GM20000 (cell line): ENCODE measurements at regions not wholly inside any gene's neighbourhood (a gene's known extent, or its start where the extent isn't known, plus 50 kb on each side); places are given as distances from the start of the nearest gene placed in this dataset.
"Not testable (repeated sequence)": the region's sequence is repeated elsewhere in the genome, so short reads cannot be mapped to it uniquely, and the experiment has no call there.

Experiments used
- DNase-seq: peaks from one replicate; pipeline ENCODE4 v3.0.0; 2012; ENCODE audit warnings: low spot score
- CTCF ChIP-seq: IDR thresholded peaks from 2 replicates; pipeline ENCODE4 v1.5.1; 2012; ENCODE audit warnings: mild to moderate bottlenecking, control low read depth; ENCODE audit errors: extremely low read depth, missing control alignments

GRCh38 chr20:60788070-60788469 lies 464.0 kb upstream of the CDH4 start:
- TF ChIP-seq CTCF: no peak
- no peak for DNase-seq

- no peak for DNase-seq
- no peak for TF ChIP-seq CTCF
Measured at GRCh38 chr20:60789399-60789798, 462.7 kb upstream of the CDH4 start.

GRCh38 chr20:60790339-60790738 lies 461.7 kb upstream of the CDH4 start:
- not testable (repeated sequence) for DNase-seq

- TF ChIP-seq CTCF: no peak
- no peak for DNase-seq
Measured at GRCh38 chr20:60791823-60792222, 460.2 kb upstream of the CDH4 start.

GRCh38 chr20:60792941-60793340 lies 459.1 kb upstream of the CDH4 start:
- TF ChIP-seq CTCF: no peak

GRCh38 chr20:60794674-60795073 lies 457.4 kb upstream of the CDH4 start:
- DNase-seq: no peak
- no peak for TF ChIP-seq CTCF

More at GRCh38 chr20:60792941-60793340, 459.1 kb upstream of the CDH4 start:
- DNase-seq: no peak

- DNase-seq: no peak
- TF ChIP-seq CTCF: no peak
Measured at GRCh38 chr20:60795651-60796050, 456.4 kb upstream of the CDH4 start.

- no peak for DNase-seq
- no peak for TF ChIP-seq CTCF
Measured at GRCh38 chr20:60800185-60800584, 451.9 kb upstream of the CDH4 start.
